ENCODE measurements at regions not wholly inside any gene's neighbourhood (a gene's known extent, or its start where the extent isn't known, plus 50 kb on each side); places are given as distances from the start of the nearest gene placed in this dataset.

GRCh38 chr6:77313595-77313994, 149.7 kb downstream of the HTR1B start:
- intact Hi-C loops (cut with DNase I; ENCODE audit: low total_unique reads), result no loop called here
- Histone ChIP-seq H3K4me1 (no peaks in the 10 kb centered on the region), H3K27me3 (no peaks in the 10 kb centered on the region), H3K36me3 (no peaks in the 10 kb centered on the region), H3K4me3 (no peak overlapping the region), H3K27ac (no peak overlapping the region), H3K9me3 (no peaks in the 10 kb centered on the region)
- no peak for DNase-seq
- no peak for TF ChIP-seq POLR2A (IDR thresholded peaks at IDR 0.05)
- TF ChIP-seq POLR2AphosphoS5 (IDR thresholded peaks at IDR 0.05), result no peak
- TF ChIP-seq CTCF (IDR thresholded peaks at IDR 0.05), result no peak
- no peak for TF ChIP-seq EP300 (IDR thresholded peaks at IDR 0.05)
- WGBS, 5 donors, result 78 to 93% (median 89%) methylated on average over 1 of the region's 1 CpG

- Histone ChIP-seq H3K27ac (no peak overlapping the region), H3K4me3 (no peak overlapping the region), H3K4me1 (no peaks in the 10 kb centered on the region), H3K27me3 (no peaks in the 10 kb centered on the region), H3K9me3 (no peaks in the 10 kb centered on the region), H3K36me3 (no peaks in the 10 kb centered on the region)
- no peak for TF ChIP-seq POLR2A (IDR thresholded peaks at IDR 0.05)
- WGBS, 5 donors, result 63 to 89% (median 85%) methylated on average over 1 of the region's 1 CpG
- intact Hi-C loops (cut with DNase I; ENCODE audit: low total_unique reads), result no loop called here
- DNase-seq, result no peak
These were observed 163.4 kb downstream of the HTR1B start for GRCh38 chr6:77299931-77300330.

- H3K27ac ChIP-seq, result no peak overlapping the region
- H3K9me3 ChIP-seq, result no peaks in the 10 kb centered on the region
- no peak for DNase-seq
- no peak overlapping the region for H3K4me3 ChIP-seq
- TF ChIP-seq POLR2A (IDR thresholded peaks at IDR 0.05) (no peak), CTCF (IDR thresholded peaks at IDR 0.05) (no peak), EP300 (IDR thresholded peaks at IDR 0.05) (no peak), POLR2AphosphoS5 (IDR thresholded peaks at IDR 0.05) (no peak)
- intact Hi-C loops (cut with DNase I; ENCODE audit: low total_unique reads), result no loop called here
- WGBS, 5 donors, result 9 to 28% (median 19%) methylated on average over 1 of the region's 1 CpG
- no peaks in the 10 kb centered on the region for H3K36me3 ChIP-seq
- no peaks in the 10 kb centered on the region for H3K4me1 ChIP-seq
- no peaks in the 10 kb centered on the region for H3K27me3 ChIP-seq
These were observed 165.0 kb downstream of the HTR1B start for GRCh38 chr6:77298283-77298682.

- H3K27me3 ChIP-seq, result no peaks in the 10 kb centered on the region
- no peak overlapping the region for H3K4me3 ChIP-seq
- no peak overlapping the region for H3K27ac ChIP-seq
- H3K4me1 ChIP-seq, result no peaks in the 10 kb centered on the region
- intact Hi-C loops (cut with DNase I; ENCODE audit: low total_unique reads), result no loop called here
- WGBS, 5 donors, result 44 to 52% (median 48%) methylated on average over 7 of the region's 7 CpGs
- TF ChIP-seq CTCF (IDR thresholded peaks at IDR 0.05) (no peak), EP300 (IDR thresholded peaks at IDR 0.05) (no peak), POLR2A (IDR thresholded peaks at IDR 0.05) (no peak), POLR2AphosphoS5 (IDR thresholded peaks at IDR 0.05) (no peak)
- H3K36me3 ChIP-seq, result no peaks in the 10 kb centered on the region
- no peaks in the 10 kb centered on the region for H3K9me3 ChIP-seq
- no peak for DNase-seq
These were observed 170.4 kb downstream of the HTR1B start for GRCh38 chr6:77292564-77293546.

GRCh38 chr6:77290798-77291197, 172.5 kb downstream of the HTR1B start:
- H3K27ac ChIP-seq, result no peak overlapping the region
- no peaks in the 10 kb centered on the region for H3K9me3 ChIP-seq
- no peak for TF ChIP-seq CTCF (IDR thresholded peaks at IDR 0.05)
- no peak for TF ChIP-seq POLR2AphosphoS5 (IDR thresholded peaks at IDR 0.05)
- TF ChIP-seq POLR2A (IDR thresholded peaks at IDR 0.05), result no peak
- no peak for TF ChIP-seq EP300 (IDR thresholded peaks at IDR 0.05)
- no peak for DNase-seq
- no peaks in the 10 kb centered on the region for H3K36me3 ChIP-seq
- H3K4me3 ChIP-seq, result no peak overlapping the region
- WGBS, 5 donors, result 85 to 97% (median 92%) methylated on average over 1 of the region's 1 CpG
- intact Hi-C loops (cut with DNase I; ENCODE audit: low total_unique reads), result no loop called here
- H3K4me1 ChIP-seq, result no peaks in the 10 kb centered on the region
- no peaks in the 10 kb centered on the region for H3K27me3 ChIP-seq
